GM18517 (cell line): ENCODE measurements at regions not wholly inside any gene's neighbourhood (a gene's known extent, or its start where the extent isn't known, plus 50 kb on each side); places are given as distances from the start of the nearest gene placed in this dataset.
"Not testable (repeated sequence)": the region's sequence is repeated elsewhere in the genome, so short reads cannot be mapped to it uniquely, and the experiment has no call there.

Experiments used
- ATAC-seq: cut with Tn5 transposase; IDR thresholded peaks from one replicate; pipeline ENCODE4 v1.9.1; 2021; ENCODE audit warnings: mild to moderate bottlenecking, moderate library complexity; ENCODE audit not compliant: unreplicated experiment

- ATAC-seq: no peak
These were observed 102.9 kb upstream of the TCF21 start for GRCh38 chr6:133786016-133786415.

- no peak for ATAC-seq
These were observed 101.8 kb upstream of the TCF21 start for GRCh38 chr6:133787122-133787521.

- ATAC-seq: no peak
These were observed 100.9 kb upstream of the TCF21 start for GRCh38 chr6:133787859-133788505.

- no peak for ATAC-seq
These were observed 100.4 kb upstream of the TCF21 start for GRCh38 chr6:133788556-133788955.

GRCh38 chr6:133789449-133789848, 99.5 kb upstream of the TCF21 start:
- ATAC-seq: not testable (repeated sequence)

- not testable (repeated sequence) for ATAC-seq
These were observed 98.2 kb upstream of the TCF21 start for GRCh38 chr6:133790756-133791155.

- not testable (repeated sequence) for ATAC-seq
These were observed 93.9 kb upstream of the TCF21 start for GRCh38 chr6:133795051-133795450.

- no peak for ATAC-seq
These were observed 92.7 kb upstream of the TCF21 start for GRCh38 chr6:133796235-133796634.

- ATAC-seq: no peak
These were observed 89.9 kb upstream of the TCF21 start for GRCh38 chr6:133799043-133799442.

- no peak for ATAC-seq
These were observed 86.1 kb upstream of the TCF21 start for GRCh38 chr6:133802861-133803260.

- ATAC-seq: no peak
These were observed 84.6 kb upstream of the TCF21 start for GRCh38 chr6:133804265-133804664.

GRCh38 chr6:133805876-133806275, 83.0 kb upstream of the TCF21 start:
- ATAC-seq: peak; percentile 57

- no peak for ATAC-seq
These were observed 82.4 kb upstream of the TCF21 start for GRCh38 chr6:133806382-133807140.

- ATAC-seq: no peak
These were observed 81.4 kb upstream of the TCF21 start for GRCh38 chr6:133807501-133807900.

GRCh38 chr6:133809406-133809805, 79.5 kb upstream of the TCF21 start:
- no peak for ATAC-seq

GRCh38 chr6:133811557-133811956, 77.4 kb upstream of the TCF21 start:
- ATAC-seq: no peak

- ATAC-seq: not testable (repeated sequence)
These were observed 76.5 kb upstream of the TCF21 start for GRCh38 chr6:133812446-133812845.

GRCh38 chr6:133814238-133814637, 74.7 kb upstream of the TCF21 start:
- no peak for ATAC-seq

- ATAC-seq: no peak
These were observed 74.1 kb upstream of the TCF21 start for GRCh38 chr6:133814797-133815196.

GRCh38 chr6:133815313-133815712, 73.6 kb upstream of the TCF21 start:
- no peak for ATAC-seq

GRCh38 chr6:133816171-133816570, 72.7 kb upstream of the TCF21 start:
- ATAC-seq: no peak

GRCh38 chr6:133817460-133818047, 71.4 kb upstream of the TCF21 start:
- ATAC-seq: no peak
